NCI-H1694 (cell line): ENCODE measurements at regions not wholly inside any gene's neighbourhood (a gene's known extent, or its start where the extent isn't known, plus 50 kb on each side); places are given as distances from the start of the nearest gene placed in this dataset.
"Not testable (repeated sequence)": the region's sequence is repeated elsewhere in the genome, so short reads cannot be mapped to it uniquely, and the experiment has no call there.

Experiments
- DNase-seq: peaks from one replicate; lab custom pipeline; 2025; lab: John Stamatoyannopoulos, UW

- no peak for DNase-seq
Measured at GRCh38 chr12:20044846-20045245, 323.5 kb upstream of the PDE3A start.

DNA sequence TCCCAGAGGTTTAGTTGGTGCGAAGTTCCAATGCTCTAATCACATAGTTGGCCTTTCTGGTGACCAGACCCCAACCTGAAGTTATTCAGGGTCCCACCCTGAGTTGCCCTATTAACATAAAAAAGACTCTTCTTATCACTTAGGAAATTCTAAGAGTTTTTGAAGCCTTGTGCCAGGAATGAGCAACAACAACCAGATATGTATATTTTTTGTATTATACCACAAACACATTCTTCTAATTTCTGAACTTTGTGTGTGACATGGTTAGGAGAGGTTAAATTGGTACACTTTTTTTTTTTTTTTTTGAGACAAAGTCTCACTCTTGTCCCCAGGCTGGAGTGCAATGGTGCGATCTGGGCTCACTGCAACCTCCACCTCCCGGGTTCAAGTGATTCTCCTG is 320.4 kb upstream of the PDE3A start:
- DNase-seq, result no peak

GRCh38 chr12:20050221-20050620 is 318.1 kb upstream of the PDE3A start:
- DNase-seq, result no peak

DNA sequence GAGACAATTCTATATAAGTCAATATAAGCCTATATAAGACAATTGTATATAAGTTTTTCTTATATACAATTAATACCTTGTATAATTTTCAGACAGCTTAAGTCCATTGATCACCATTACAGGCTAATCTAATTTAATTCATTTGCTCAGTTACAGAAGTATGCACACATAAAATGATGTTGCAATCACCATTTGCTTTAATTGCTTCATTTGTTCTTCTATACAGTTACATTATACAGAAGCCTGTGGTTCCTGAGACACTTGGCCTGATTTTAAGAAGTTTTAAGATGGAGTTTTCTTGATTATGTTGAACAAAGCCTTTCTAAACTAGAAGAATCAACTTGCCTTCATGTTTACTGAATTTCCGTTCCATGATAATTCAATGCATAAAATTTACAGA is 314.6 kb upstream of the PDE3A start:
- no peak for DNase-seq

GRCh38 chr12:20055856-20056255 is 312.5 kb upstream of the PDE3A start:
- DNase-seq, result no peak

DNA sequence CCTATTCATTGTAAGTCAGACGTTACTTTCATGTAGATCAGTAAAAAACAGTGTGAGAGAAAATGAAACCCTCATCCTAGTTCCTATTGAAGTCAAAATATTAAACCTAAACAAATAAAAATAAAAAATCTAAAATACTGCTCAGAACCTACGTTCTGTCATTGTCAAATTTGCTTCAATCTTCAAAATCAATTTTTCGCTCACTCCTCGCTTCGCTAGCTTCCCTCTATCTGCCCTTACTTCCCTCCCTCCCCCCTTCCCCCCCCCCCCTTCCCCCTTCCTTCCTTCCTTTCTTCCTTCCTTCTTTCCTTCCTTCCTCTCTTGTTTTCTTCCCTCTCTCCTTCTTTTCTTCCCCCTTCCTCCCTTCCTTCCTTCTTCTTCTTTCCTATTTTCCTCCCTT is 310.9 kb upstream of the PDE3A start:
- no peak for DNase-seq

GRCh38 chr12:20063116-20063515 is 305.2 kb upstream of the PDE3A start:
- DNase-seq, result no peak

DNA sequence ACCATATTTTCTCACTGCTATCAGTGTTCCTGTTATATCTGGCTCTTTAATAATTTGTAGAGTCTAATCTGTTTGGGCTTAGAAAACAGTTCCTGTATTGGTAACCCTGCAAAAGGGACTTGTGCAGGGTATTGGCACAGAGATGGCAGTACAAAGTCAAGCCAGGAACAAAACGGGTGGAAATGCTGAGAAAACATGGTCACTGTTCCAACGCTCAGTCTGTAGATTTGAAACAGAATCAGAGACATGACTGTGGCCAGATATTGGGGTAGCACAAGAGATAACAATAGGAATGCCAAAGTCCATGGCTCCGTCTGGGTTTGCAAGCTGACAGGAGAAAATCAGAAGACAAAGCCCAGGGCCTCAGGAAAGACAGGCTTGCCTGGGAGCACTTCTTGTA is 290.7 kb upstream of the PDE3A start:
- DNase-seq, result no peak

- no peak for DNase-seq
Measured at GRCh38 chr12:20089077-20089476, 279.3 kb upstream of the PDE3A start.

GRCh38 chr12:20093190-20093810 is 275.0 kb upstream of the PDE3A start:
- DNase-seq, result not testable (repeated sequence)

GRCh38 chr12:20096430-20096829 is 271.9 kb upstream of the PDE3A start:
- DNase-seq, result no peak

DNA sequence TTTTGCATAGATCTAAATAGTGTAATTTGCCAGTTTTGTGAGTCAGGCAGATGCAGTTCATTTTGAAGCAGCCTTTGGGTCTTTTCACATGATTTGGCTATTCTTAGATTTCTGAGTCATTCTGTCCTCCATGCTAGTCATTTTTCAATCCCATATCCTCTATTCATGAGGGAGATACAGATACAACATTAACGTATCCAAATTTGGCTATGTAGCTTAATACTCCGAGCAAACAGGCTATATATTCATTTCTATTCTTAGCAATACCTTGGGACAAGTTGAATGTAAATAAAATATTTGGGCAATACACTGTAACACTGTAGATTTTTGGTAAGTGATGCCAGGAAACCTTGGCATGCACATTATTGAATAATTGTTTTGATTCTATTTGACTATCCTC is 270.7 kb upstream of the PDE3A start:
- no peak for DNase-seq

GRCh38 chr12:20099395-20100183 is 268.7 kb upstream of the PDE3A start:
- no peak for DNase-seq

DNA sequence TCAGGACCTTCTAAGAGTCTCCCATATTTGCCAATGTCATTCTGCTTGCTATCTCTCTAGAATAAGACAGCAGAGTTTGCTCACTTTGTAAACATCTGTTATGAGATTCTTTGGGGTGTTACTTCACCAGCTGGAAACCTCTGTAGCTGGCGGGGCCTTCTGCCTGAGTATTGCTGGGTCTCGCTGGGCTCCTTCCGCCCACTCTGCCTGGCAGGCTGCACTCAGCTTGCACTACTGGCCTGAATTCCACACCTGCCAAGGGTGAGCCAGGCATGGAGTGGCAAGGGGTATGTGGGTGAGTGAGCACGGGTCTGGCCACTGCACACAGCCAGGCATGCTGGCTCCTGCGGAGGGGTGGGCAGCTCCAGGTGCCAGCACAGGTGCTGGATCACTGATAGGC is 267.3 kb upstream of the PDE3A start:
- no peak for DNase-seq

DNA sequence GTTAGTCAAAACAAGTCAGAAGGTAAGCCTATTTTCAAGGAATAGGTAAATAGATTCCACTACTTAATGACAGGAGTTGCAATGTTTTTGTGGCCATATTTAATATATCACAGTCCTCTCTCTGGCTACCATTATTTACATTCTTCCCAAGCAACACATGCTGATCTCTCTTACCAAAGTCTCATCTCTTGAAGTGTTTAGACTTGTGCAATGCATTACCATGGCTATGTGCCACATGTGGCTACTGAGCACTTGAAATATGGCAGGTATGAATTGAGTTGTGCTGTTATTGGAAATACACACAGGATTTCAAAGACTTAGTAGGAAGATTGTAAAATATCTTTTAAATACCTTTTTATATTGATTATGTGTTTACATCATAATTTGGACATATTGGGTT is 262.4 kb upstream of the PDE3A start:
- no peak for DNase-seq

DNA sequence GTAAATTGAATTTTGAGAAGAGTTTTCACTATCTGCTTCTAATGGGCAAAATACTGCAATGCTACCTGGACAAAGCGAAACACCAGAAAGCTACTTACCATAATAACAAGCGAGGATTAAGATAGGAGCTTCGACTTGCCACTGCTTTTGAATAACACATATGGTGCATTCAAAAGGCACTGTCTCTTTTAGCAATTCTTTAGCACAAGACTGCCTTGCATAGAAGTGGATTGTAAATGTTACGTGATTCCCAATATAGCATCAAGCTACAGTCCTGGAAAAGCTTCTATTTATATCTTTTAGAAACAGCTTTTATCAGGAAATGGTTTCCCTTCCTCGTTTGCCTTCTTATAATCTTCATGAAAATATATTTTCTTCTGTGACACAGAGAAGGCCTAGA is 258.7 kb upstream of the PDE3A start:
- no peak for DNase-seq

GRCh38 chr12:20115371-20115770 is 253.0 kb upstream of the PDE3A start:
- not testable (repeated sequence) for DNase-seq

DNA sequence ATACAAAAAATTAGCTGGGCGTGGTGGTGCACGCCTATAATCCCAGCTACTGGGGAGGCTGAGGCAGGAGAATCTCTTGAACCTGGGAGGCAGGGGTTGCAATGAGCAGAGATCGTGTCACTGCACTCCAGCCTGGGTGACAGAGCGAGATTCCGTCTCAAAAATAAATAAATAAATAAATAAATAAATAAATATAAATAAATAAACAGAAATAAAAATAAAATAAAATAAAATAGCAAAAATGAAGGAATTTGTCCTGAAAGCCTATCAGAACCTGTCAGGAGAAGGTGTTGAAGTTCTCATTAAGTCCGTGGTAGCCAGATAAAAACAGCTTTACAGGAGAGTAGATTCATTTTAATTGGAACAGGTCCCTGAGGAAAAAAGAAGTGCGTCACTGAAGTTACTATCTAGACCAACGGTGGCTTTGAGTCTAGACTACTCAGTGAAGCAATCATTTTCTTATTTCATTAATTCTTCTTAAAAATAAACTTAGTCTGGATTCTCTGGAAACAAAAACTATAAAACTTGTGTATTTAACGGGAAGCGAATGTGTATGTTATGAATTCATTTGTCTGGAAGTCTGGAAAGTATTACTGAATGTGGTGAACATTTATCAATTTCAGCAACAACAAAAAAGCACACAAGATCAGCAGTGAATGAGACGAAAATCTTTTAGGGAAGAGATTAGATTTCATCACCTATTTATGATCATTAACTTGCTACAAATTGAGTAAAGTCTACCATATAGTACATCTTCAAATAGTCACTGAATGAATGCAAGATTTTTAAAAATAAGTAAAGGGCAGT is 248.5 kb upstream of the PDE3A start:
- no peak for DNase-seq

- DNase-seq, result no peak
Measured at GRCh38 chr12:20120403-20120725, 248.0 kb upstream of the PDE3A start.

GRCh38 chr12:20122274-20122673 is 246.1 kb upstream of the PDE3A start:
- no peak for DNase-seq

- no peak for DNase-seq
Measured at GRCh38 chr12:20123465-20123864, 244.9 kb upstream of the PDE3A start.

- no peak for DNase-seq
Measured at GRCh38 chr12:20125276-20125798, 243.0 kb upstream of the PDE3A start.

DNA sequence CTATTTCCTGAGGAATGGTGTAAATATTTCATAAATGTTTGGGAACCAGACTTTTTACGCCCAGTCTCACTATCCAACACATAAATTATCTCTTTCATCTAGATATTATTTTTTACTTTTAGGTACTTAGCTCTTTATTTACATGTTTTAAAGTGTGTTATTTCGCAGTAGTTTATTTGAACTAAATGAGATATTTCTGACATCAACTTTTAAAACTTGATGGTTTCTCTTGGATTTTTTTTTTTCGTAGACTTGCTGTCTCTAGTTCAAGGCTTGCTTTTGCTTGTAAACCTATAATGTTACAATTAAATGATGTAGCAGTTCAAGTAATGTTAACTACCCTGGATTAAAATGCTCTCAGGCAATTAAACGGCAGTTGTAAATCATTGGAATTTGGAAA is 241.7 kb upstream of the PDE3A start:
- DNase-seq, result no peak
